Karpas-422 (cell line): ENCODE measurements at regions not wholly inside any gene's neighbourhood (a gene's known extent, or its start where the extent isn't known, plus 50 kb on each side); places are given as distances from the start of the nearest gene placed in this dataset.

Experiments
- DNase-seq: peaks from one replicate; pipeline ENCODE4 v3.0.0-alpha.2; 2015
- H2AFZ ChIP-seq: fragments of 200-600 bp; sonication (generic); 2 replicates; pipeline ENCODE4 v1.6.1; 2014; ENCODE audit warnings: antibody characterized with exemption, low read length, mixed read lengths
- H3K27ac ChIP-seq: fragments of 200-600 bp; sonication (generic); 2 replicates; pipeline ENCODE4 v1.5.1; 2014; ENCODE audit warnings: mild to moderate bottlenecking, low read length, moderate library complexity
- H3K27me3 ChIP-seq: fragments of 200-600 bp; sonication (generic); 2 replicates; pipeline ENCODE4 v1.6.1; 2014; ENCODE audit warnings: low read length, mixed read lengths
- H3K36me3 ChIP-seq: fragments of 200-600 bp; sonication (generic); 2 replicates; pipeline ENCODE4 v1.6.1; 2014; ENCODE audit warnings: low read length, mixed read lengths; ENCODE audit not compliant: insufficient read depth
- H3K4me1 ChIP-seq: fragments of 200-600 bp; sonication (generic); 2 replicates; pipeline ENCODE4 v1.6.1; 2014; ENCODE audit warnings: mild to moderate bottlenecking, low read length, mixed read lengths
- H3K4me2 ChIP-seq: fragments of 200-600 bp; sonication (generic); 2 replicates; pipeline ENCODE4 v1.6.1; 2014; ENCODE audit warnings: low read length, low read depth, mild to moderate bottlenecking; ENCODE audit not compliant: poor library complexity, severe bottlenecking
- H3K4me3 ChIP-seq: fragments of 200-600 bp; sonication (generic); 2 replicates; pipeline ENCODE4 v1.5.1; 2014; ENCODE audit warnings: mild to moderate bottlenecking, antibody characterized with exemption, low read length, mixed read lengths
- H3K79me2 ChIP-seq: fragments of 200-600 bp; sonication (generic); 2 replicates; pipeline ENCODE4 v1.6.1; 2014; ENCODE audit warnings: mild to moderate bottlenecking, low read length, mixed read lengths
- H3K9ac ChIP-seq: fragments of 200-600 bp; sonication (generic); 2 replicates; pipeline ENCODE4 v1.6.0; 2014; ENCODE audit warnings: low read length
- H3K9me2 ChIP-seq: fragments of 200-600 bp; sonication (generic), shearing (Covaris generic); replicated peaks from 2 replicates; pipeline ENCODE4 v1.6.0; 2014; ENCODE audit warnings: mild to moderate bottlenecking, low read length, moderate library complexity; ENCODE audit not compliant: insufficient read depth
- H3K9me3 ChIP-seq: fragments of 300-700, 200-600 bp; sonication (generic); 2 replicates; pipeline ENCODE4 v1.6.1; 2014; ENCODE audit warnings: low read length, mixed read lengths
- H4K20me1 ChIP-seq: fragments of 200-600 bp; sonication (generic); 2 replicates; pipeline ENCODE4 v1.6.1; 2014; ENCODE audit warnings: mild to moderate bottlenecking, antibody characterized with exemption, low read length, low read depth; ENCODE audit not compliant: insufficient read depth

DNA sequence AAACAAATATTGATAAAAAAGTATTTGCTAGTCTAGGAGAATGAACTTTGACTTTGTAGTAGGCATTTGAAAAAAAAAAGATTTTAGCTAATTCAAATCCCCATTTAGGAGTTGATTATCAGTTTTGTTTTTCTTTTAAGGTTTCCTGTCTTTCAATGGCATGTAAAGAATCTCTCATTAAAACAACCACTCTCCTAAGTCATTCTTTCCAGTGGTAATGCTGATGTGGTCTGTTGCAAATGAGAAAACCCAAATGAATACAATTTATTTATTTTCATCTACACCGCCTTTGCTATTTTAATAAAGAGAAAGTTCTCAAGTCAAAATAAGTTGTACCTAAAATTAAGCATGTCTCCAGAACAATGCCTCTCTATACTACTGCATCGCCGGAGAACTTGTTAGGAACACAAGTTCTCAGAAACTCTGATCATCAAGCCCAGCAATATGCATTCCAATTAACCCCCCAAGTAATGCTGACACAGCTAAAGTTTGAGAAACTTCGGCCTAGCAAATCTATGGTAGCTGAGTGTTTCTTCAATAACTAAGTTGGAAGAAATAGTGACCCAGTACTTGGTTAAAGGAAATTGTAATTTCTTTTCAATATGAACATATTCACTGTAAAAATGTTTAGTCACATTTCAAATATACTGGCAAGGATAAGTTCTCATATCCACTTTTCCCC lies 255.1 kb downstream of the PTPRC start:
- no peak overlapping the region for H3K4me2 ChIP-seq

DNA sequence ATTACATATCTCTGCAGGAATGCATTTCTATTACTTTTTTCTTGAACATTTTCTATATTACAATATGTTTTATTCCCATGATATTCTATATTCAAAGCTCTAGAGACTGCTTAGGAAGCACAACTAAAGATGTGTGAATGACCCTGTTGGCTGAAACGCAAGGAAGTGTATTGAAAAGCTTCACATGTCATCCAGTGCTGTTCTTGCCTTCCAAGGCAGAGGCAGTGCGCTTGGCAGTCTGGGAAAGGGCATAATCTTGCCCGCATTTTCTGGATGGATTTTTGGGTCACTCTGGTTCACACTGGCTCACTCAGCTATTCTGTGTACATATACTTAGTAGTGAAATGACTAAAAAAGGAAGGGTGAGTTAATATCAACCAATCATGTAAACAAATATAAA lies 262.4 kb downstream of the PTPRC start:
- Histone ChIP-seq H2AFZ (no peak overlapping the region), H3K27me3 (no peaks in the 10 kb centered on the region), H3K9ac (no peak overlapping the region), H3K4me3 (no peak overlapping the region), H3K27ac (no peak overlapping the region), H3K9me3 (no peaks in the 10 kb centered on the region), H3K79me2 (peaks cover 57% of the 10 kb centered on the region), H3K36me3 (peaks cover 26% of the 10 kb centered on the region), H3K4me2 (no peak overlapping the region), H3K9me2 (no peaks in the 10 kb centered on the region), H4K20me1 (no peaks in the 10 kb centered on the region), H3K4me1 (peaks cover 18% of the 10 kb centered on the region)
- DNase-seq = no peak

More for the DNA sequence above, 255.1 kb downstream of the PTPRC start:
- Histone ChIP-seq H3K27ac (no peak overlapping the region), H3K9ac (no peak overlapping the region), H3K27me3 (no peaks in the 10 kb centered on the region), H3K4me1 (peaks cover 12% of the 10 kb centered on the region; the same call in 1 of the 2 replicates), H3K9me2 (0 out of 2 replicates have a peak, but pooled peaks cover 5% of the 10 kb centered on the region), H3K36me3 (peaks cover 18% of the 10 kb centered on the region), H3K9me3 (no peaks in the 10 kb centered on the region), H4K20me1 (no peaks in the 10 kb centered on the region), H3K79me2 (peaks cover 57% of the 10 kb centered on the region), H2AFZ (no peak overlapping the region), H3K4me3 (no peak overlapping the region)
- DNase-seq = no peak

DNA sequence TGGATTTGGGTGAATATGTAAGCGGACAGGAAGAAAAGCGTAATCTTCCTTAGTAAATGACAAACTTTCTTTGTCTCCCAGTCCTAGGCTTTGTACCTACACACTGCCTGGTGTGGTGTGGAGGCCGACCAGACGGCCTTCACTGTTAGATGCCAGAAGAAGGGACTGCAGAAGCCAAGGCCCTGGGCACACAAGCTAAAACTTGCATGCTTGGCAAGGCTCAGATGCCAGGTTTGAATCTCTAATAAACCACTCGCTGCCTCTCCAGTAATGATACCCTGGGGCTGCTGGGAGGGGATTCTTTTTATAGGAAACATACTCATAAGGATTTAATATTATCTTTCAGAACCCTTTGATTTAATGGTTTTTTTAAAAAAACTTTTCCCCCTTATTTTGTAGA lies 263.8 kb downstream of the PTPRC start:
- Histone ChIP-seq H4K20me1 (no peaks in the 10 kb centered on the region), H3K9me2 (no peaks in the 10 kb centered on the region), H3K36me3 (peaks cover 24% of the 10 kb centered on the region), H3K27me3 (no peaks in the 10 kb centered on the region), H3K79me2 (peaks cover 66% of the 10 kb centered on the region), H3K4me1 (peaks cover 18% of the 10 kb centered on the region), H3K9me3 (no peaks in the 10 kb centered on the region), H3K4me2 (no peak overlapping the region), H3K9ac (no peak overlapping the region), H2AFZ (no peak overlapping the region), H3K27ac (no peak overlapping the region), H3K4me3 (no peak overlapping the region)
- DNase-seq = no peak

GRCh38 chr1:198903203-198903602 lies 264.4 kb downstream of the PTPRC start:
- Histone ChIP-seq H3K4me3 (no peak overlapping the region), H3K79me2 (peaks cover 69% of the 10 kb centered on the region), H2AFZ (no peak overlapping the region), H3K4me2 (no peak overlapping the region), H3K36me3 (peaks cover 20% of the 10 kb centered on the region), H3K4me1 (peaks cover 18% of the 10 kb centered on the region), H4K20me1 (no peaks in the 10 kb centered on the region), H3K9me3 (no peaks in the 10 kb centered on the region), H3K9me2 (no peaks in the 10 kb centered on the region), H3K9ac (no peak overlapping the region), H3K27me3 (no peaks in the 10 kb centered on the region), H3K27ac (no peak overlapping the region)
- DNase-seq = no peak

GRCh38 chr1:198903621-198904020 lies 264.8 kb downstream of the PTPRC start:
- H3K4me2 ChIP-seq = no peak overlapping the region
- H3K9ac ChIP-seq = no peak overlapping the region
- no peaks in the 10 kb centered on the region for H3K9me3 ChIP-seq
- H4K20me1 ChIP-seq = no peaks in the 10 kb centered on the region
- no peaks in the 10 kb centered on the region for H3K9me2 ChIP-seq
- no peaks in the 10 kb centered on the region for H3K27me3 ChIP-seq
- H3K4me3 ChIP-seq = no peak overlapping the region
- H2AFZ ChIP-seq = no peak overlapping the region
- peaks cover 19% of the 10 kb centered on the region for H3K36me3 ChIP-seq
- DNase-seq = no peak
- peaks cover 18% of the 10 kb centered on the region for H3K4me1 ChIP-seq
- H3K27ac ChIP-seq = no peak overlapping the region
- peaks cover 71% of the 10 kb centered on the region for H3K79me2 ChIP-seq

- no peaks in the 10 kb centered on the region for H3K9me2 ChIP-seq
- no peaks in the 10 kb centered on the region for H3K9me3 ChIP-seq
- H3K27me3 ChIP-seq = no peaks in the 10 kb centered on the region
- H2AFZ ChIP-seq = no peak overlapping the region
- H3K27ac ChIP-seq = no peak overlapping the region
- H3K4me1 ChIP-seq = peaks cover 18% of the 10 kb centered on the region
- no peak overlapping the region for H3K9ac ChIP-seq
- H3K4me3 ChIP-seq = no peak overlapping the region
- H3K79me2 ChIP-seq = peaks cover 74% of the 10 kb centered on the region
- DNase-seq = no peak
- H3K36me3 ChIP-seq = peaks cover 13% of the 10 kb centered on the region
- no peaks in the 10 kb centered on the region for H4K20me1 ChIP-seq
- H3K4me2 ChIP-seq = peak overlapping the region; percentile 7
These were observed 265.5 kb downstream of the PTPRC start for GRCh38 chr1:198904321-198904720.

- H2AFZ ChIP-seq = no peak overlapping the region
These were observed 268.0 kb downstream of the PTPRC start for GRCh38 chr1:198906739-198907422.

DNA sequence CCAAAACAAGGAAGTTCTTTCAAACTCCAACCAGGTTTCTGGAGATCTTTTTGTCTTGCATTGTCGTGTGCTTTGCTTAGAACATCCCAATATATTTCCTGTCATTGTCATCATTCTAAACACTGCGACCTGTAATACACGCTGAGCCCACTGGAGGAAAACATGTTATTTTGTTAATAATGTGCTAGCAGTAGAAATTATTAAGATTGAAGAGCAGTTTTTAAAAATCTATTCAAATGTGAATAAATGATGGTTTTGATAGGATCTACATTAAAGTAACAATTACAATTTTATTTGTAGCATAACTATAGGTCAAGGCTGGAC lies 268.5 kb downstream of the PTPRC start:
- DNase-seq = no peak
- Histone ChIP-seq H3K79me2 (peaks cover 89% of the 10 kb centered on the region), H3K27ac (no peak overlapping the region), H4K20me1 (no peaks in the 10 kb centered on the region), H2AFZ (no peak overlapping the region), H3K4me3 (no peak overlapping the region), H3K27me3 (no peaks in the 10 kb centered on the region), H3K4me2 (no peak overlapping the region), H3K4me1 (peaks cover 21% of the 10 kb centered on the region), H3K9me2 (no peaks in the 10 kb centered on the region), H3K9ac (no peak overlapping the region), H3K36me3 (no peaks in the 10 kb centered on the region), H3K9me3 (no peaks in the 10 kb centered on the region)

More at GRCh38 chr1:198906739-198907422, 268.0 kb downstream of the PTPRC start:
- Histone ChIP-seq H3K79me2 (peaks cover 85% of the 10 kb centered on the region), H3K27me3 (no peaks in the 10 kb centered on the region), H4K20me1 (no peaks in the 10 kb centered on the region), H3K27ac (no peak overlapping the region), H3K4me1 (peaks cover 21% of the 10 kb centered on the region), H3K9me2 (no peaks in the 10 kb centered on the region), H3K9ac (no peak overlapping the region), H3K9me3 (no peaks in the 10 kb centered on the region), H3K36me3 (no peaks in the 10 kb centered on the region), H3K4me3 (no peak overlapping the region), H3K4me2 (no peak overlapping the region)
- DNase-seq = no peak
